Neural cell (in vitro differentiated cells): ENCODE measurements at regions not wholly inside any gene's neighbourhood (a gene's known extent, or its start where the extent isn't known, plus 50 kb on each side); places are given as distances from the start of the nearest gene placed in this dataset.

Experiments
- H2AFZ ChIP-seq: fragments of 200-600, 300-800 bp; sonication (generic), shearing (Covaris generic); 2 replicates; pipeline ENCODE4 v1.6.0; 2014; ENCODE audit warnings: low read depth, mild to moderate bottlenecking, antibody characterized with exemption, low read length, moderate library complexity
- H3F3A ChIP-seq: fragments of 200-600 bp; shearing (Covaris generic); 2 replicates; pipeline ENCODE4 v1.6.1; 2016; ENCODE audit warnings: mild to moderate bottlenecking, moderate library complexity, mixed read lengths, antibody characterized with exemption, low read length; ENCODE audit not compliant: insufficient read depth, poor library complexity, severe bottlenecking
- H3K27ac ChIP-seq: fragments of 200-600, 300-800 bp; sonication (generic), shearing (Covaris generic); 2 replicates; pipeline ENCODE4 v1.5.1; 2014; ENCODE audit warnings: mild to moderate bottlenecking, low read length, moderate library complexity
- H3K27me3 ChIP-seq: fragments of 300-800, 200-600 bp; sonication (generic), shearing (Covaris generic); 2 replicates; pipeline ENCODE4 v1.6.0; 2014; ENCODE audit warnings: mild to moderate bottlenecking, low read depth, low read length, moderate library complexity; ENCODE audit not compliant: insufficient read depth
- H3K36me3 ChIP-seq: fragments of 300-800, 200-600 bp; sonication (generic), shearing (Covaris generic); 2 replicates; pipeline ENCODE4 v1.5.1; 2014; ENCODE audit warnings: mild to moderate bottlenecking, antibody characterized with exemption, low read length, moderate library complexity; ENCODE audit not compliant: insufficient read depth
- H3K4me2 ChIP-seq: fragments of 300-800, 200-600 bp; sonication (generic), shearing (Covaris generic); 2 replicates; pipeline ENCODE4 v1.6.0; 2014; ENCODE audit warnings: mild to moderate bottlenecking, low read length
- H3K4me3 ChIP-seq: fragments of 300-800, 200-600 bp; sonication (generic), shearing (Covaris generic); 2 replicates; pipeline ENCODE4 v1.5.1; 2014; ENCODE audit warnings: mild to moderate bottlenecking, low read length, moderate library complexity
- H3K79me2 ChIP-seq: fragments of 200-600 bp; shearing (Covaris generic); replicated peaks from 2 replicates; pipeline ENCODE4 v1.6.0; 2014; ENCODE audit warnings: mild to moderate bottlenecking, low read length, moderate library complexity; ENCODE audit not compliant: insufficient read depth
- H3K9ac ChIP-seq: fragments of 300-800, 200-600 bp; sonication (generic), shearing (Covaris generic); 2 replicates; pipeline ENCODE4 v1.6.1; 2016; ENCODE audit warnings: mild to moderate bottlenecking, low read length, mixed read lengths
- H3K9me2 ChIP-seq: fragments of 200-600 bp; shearing (Covaris generic); 2 replicates; pipeline ENCODE4 v1.6.1; 2016; ENCODE audit warnings: mild to moderate bottlenecking, low read length, mixed read lengths; ENCODE audit not compliant: insufficient read depth
- H3K9me3 ChIP-seq: fragments of 200-600, 300-800 bp; sonication (generic), shearing (Covaris generic); 2 replicates; pipeline ENCODE4 v1.6.1; 2016; ENCODE audit warnings: mild to moderate bottlenecking, mixed run types, low read length, moderate library complexity, mixed read lengths
- H4K20me1 ChIP-seq: fragments of 200-600 bp; shearing (Covaris generic); 2 replicates; pipeline ENCODE4 v1.6.1; 2016; ENCODE audit warnings: mild to moderate bottlenecking, mixed run types; ENCODE audit not compliant: insufficient read depth
- EP300 ChIP-seq: fragments of 450-650 bp; conservative IDR thresholded peaks from 2 replicates; pipeline ENCODE4 v1.6.1; 2014; ENCODE audit warnings: antibody characterized with exemption, mild to moderate bottlenecking, moderate library complexity; ENCODE audit not compliant: poor library complexity, severe bottlenecking
- EZH2 ChIP-seq: fragments of 200-600, 300-800 bp; shearing (Covaris generic), sonication (generic); IDR thresholded peaks from 2 replicates; pipeline ENCODE4 v1.6.1; 2014; ENCODE audit warnings: antibody characterized with exemption, low read length, borderline replicate concordance, mild to moderate bottlenecking; ENCODE audit not compliant: insufficient read depth, poor library complexity, severe bottlenecking
- MXI1 ChIP-seq: fragments of 450-650 bp; conservative IDR thresholded peaks from 2 replicates; pipeline ENCODE4 v1.6.1; 2014; ENCODE audit warnings: antibody characterized with exemption, mild to moderate bottlenecking; ENCODE audit not compliant: poor library complexity, severe bottlenecking
- POLR2AphosphoS5 ChIP-seq: IDR thresholded peaks from 2 replicates; pipeline ENCODE4 v1.6.1; 2012
- RAD21 ChIP-seq: fragments of 450-650 bp; conservative IDR thresholded peaks from 2 replicates; pipeline ENCODE4 v1.6.1; 2014; ENCODE audit warnings: antibody characterized with exemption, mild to moderate bottlenecking, moderate library complexity
- SMC3 ChIP-seq: fragments of 450-650 bp; conservative IDR thresholded peaks from 2 replicates; pipeline ENCODE4 v1.6.1; 2014; ENCODE audit warnings: antibody characterized with exemption, mild to moderate bottlenecking, moderate library complexity; ENCODE audit not compliant: poor library complexity
- TAF1 ChIP-seq: IDR thresholded peaks from 2 replicates; pipeline ENCODE4 v1.6.1; 2012; ENCODE audit warnings: low read depth
- TF ChIP-seq, protein P1 (sequence below): IDR thresholded peaks from 2 replicates; pipeline ENCODE4 v1.6.1; 2012; ENCODE audit warnings: borderline replicate concordance
- TF ChIP-seq, protein P2 (sequence below): fragments of 450-650 bp; IDR thresholded peaks from 2 replicates; pipeline ENCODE4 v1.5.1; 2014; ENCODE audit warnings: antibody characterized with exemption, mild to moderate bottlenecking, moderate library complexity; ENCODE audit not compliant: poor library complexity, severe bottlenecking

DNA sequence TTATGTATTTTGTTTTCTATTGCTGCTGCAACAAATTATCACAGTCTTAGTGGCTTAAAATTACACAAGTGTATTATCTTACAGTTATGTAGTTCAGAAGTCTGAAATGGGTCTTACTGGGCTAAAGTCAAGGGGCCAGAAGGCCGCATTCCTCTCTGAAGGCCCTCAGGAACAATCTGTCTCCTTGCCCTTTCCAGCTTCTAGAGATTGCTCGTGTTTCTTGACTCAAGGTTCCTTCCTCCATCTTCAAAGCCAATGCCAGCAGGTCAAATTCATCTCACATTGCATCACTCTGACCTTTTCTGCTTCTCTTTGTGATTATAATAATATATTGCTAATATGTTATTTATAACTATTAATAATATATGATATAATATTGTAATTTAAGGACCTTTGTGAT lies 97.1 kb downstream of the DIRAS3 start:
- H3K27ac ChIP-seq = no peak overlapping the region
- no peak overlapping the region for H3K4me3 ChIP-seq

DNA sequence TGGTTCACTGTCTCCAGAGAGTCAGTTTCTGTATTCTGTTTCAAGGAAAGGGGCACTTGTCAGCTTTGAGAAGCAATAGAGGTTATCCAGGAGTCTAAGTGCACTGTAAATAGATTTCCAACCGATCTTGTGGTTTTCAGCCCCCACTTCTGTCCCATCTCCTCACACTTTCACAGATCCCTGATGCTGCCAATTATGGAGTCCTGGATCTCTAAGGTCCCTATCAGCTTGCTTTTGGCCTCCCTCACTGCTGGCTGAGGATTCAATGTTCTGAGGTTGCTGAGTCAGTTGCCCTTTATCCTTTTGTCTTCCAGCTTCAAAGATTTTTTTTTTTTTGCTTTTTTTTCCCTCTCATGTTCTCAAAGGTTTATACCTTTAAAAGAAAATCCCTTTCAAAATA lies 98.4 kb downstream of the DIRAS3 start:
- Histone ChIP-seq H3K9ac (no peak overlapping the region), H3K36me3 (no peaks in the 10 kb centered on the region), H3K79me2 (no peaks in the 10 kb centered on the region), H3K4me3 (no peak overlapping the region), H2AFZ (no peak overlapping the region), H4K20me1 (no peaks in the 10 kb centered on the region), H3F3A (no peaks in the 10 kb centered on the region), H3K27ac (no peak overlapping the region), H3K9me3 (no peaks in the 10 kb centered on the region), H3K27me3 (no peaks in the 10 kb centered on the region), H3K9me2 (no peaks in the 10 kb centered on the region), H3K4me2 (no peak overlapping the region)
- TF ChIP-seq EP300 (no peak), TAF1 (no peak), RAD21 (no peak), EZH2 (no peak), MXI1 (no peak), SMC3 (no peak), POLR2AphosphoS5 (no peak)
- TF ChIP-seq, protein P1, sequence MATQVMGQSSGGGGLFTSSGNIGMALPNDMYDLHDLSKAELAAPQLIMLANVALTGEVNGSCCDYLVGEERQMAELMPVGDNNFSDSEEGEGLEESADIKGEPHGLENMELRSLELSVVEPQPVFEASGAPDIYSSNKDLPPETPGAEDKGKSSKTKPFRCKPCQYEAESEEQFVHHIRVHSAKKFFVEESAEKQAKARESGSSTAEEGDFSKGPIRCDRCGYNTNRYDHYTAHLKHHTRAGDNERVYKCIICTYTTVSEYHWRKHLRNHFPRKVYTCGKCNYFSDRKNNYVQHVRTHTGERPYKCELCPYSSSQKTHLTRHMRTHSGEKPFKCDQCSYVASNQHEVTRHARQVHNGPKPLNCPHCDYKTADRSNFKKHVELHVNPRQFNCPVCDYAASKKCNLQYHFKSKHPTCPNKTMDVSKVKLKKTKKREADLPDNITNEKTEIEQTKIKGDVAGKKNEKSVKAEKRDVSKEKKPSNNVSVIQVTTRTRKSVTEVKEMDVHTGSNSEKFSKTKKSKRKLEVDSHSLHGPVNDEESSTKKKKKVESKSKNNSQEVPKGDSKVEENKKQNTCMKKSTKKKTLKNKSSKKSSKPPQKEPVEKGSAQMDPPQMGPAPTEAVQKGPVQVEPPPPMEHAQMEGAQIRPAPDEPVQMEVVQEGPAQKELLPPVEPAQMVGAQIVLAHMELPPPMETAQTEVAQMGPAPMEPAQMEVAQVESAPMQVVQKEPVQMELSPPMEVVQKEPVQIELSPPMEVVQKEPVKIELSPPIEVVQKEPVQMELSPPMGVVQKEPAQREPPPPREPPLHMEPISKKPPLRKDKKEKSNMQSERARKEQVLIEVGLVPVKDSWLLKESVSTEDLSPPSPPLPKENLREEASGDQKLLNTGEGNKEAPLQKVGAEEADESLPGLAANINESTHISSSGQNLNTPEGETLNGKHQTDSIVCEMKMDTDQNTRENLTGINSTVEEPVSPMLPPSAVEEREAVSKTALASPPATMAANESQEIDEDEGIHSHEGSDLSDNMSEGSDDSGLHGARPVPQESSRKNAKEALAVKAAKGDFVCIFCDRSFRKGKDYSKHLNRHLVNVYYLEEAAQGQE = no peak
- TF ChIP-seq, protein P2, sequence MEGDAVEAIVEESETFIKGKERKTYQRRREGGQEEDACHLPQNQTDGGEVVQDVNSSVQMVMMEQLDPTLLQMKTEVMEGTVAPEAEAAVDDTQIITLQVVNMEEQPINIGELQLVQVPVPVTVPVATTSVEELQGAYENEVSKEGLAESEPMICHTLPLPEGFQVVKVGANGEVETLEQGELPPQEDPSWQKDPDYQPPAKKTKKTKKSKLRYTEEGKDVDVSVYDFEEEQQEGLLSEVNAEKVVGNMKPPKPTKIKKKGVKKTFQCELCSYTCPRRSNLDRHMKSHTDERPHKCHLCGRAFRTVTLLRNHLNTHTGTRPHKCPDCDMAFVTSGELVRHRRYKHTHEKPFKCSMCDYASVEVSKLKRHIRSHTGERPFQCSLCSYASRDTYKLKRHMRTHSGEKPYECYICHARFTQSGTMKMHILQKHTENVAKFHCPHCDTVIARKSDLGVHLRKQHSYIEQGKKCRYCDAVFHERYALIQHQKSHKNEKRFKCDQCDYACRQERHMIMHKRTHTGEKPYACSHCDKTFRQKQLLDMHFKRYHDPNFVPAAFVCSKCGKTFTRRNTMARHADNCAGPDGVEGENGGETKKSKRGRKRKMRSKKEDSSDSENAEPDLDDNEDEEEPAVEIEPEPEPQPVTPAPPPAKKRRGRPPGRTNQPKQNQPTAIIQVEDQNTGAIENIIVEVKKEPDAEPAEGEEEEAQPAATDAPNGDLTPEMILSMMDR = no peak

More for the DNA sequence above, 97.1 kb downstream of the DIRAS3 start:
- Histone ChIP-seq H3K9me3 (no peaks in the 10 kb centered on the region), H3K36me3 (no peaks in the 10 kb centered on the region), H3K79me2 (no peaks in the 10 kb centered on the region), H3K27me3 (no peaks in the 10 kb centered on the region), H3K9me2 (no peaks in the 10 kb centered on the region), H4K20me1 (no peaks in the 10 kb centered on the region), H3F3A (no peaks in the 10 kb centered on the region), H3K4me2 (no peak overlapping the region), H2AFZ (no peak overlapping the region), H3K9ac (no peak overlapping the region)
- TF ChIP-seq, protein P2 = no peak
- TF ChIP-seq EZH2 = no peak
- TF ChIP-seq EP300 = no peak
- TF ChIP-seq SMC3 = no peak
- no peak for TF ChIP-seq TAF1
